GM19467 (cell line): ENCODE measurements at regions not wholly inside any gene's neighbourhood (a gene's known extent, or its start where the extent isn't known, plus 50 kb on each side); places are given as distances from the start of the nearest gene placed in this dataset.
"Not testable (repeated sequence)": the region's sequence is repeated elsewhere in the genome, so short reads cannot be mapped to it uniquely, and the experiment has no call there.

Experiments
- ATAC-seq: cut with Tn5 transposase; IDR thresholded peaks from one replicate; pipeline ENCODE4 v1.9.1; 2021; ENCODE audit warnings: mild to moderate bottlenecking, moderate library complexity; ENCODE audit not compliant: unreplicated experiment

GRCh38 chr7:81233208-81233940 lies 314.5 kb upstream of the SEMA3C start:
- ATAC-seq = no peak

GRCh38 chr7:81232084-81232799 lies 313.4 kb upstream of the SEMA3C start:
- no peak for ATAC-seq

GRCh38 chr7:81231301-81231838 lies 312.5 kb upstream of the SEMA3C start:
- ATAC-seq = no peak

GRCh38 chr7:81226234-81226633 lies 307.4 kb upstream of the SEMA3C start:
- no peak for ATAC-seq

GRCh38 chr7:81222692-81223091 lies 303.8 kb upstream of the SEMA3C start:
- ATAC-seq = not testable (repeated sequence)

GRCh38 chr7:81221527-81222217 lies 302.8 kb upstream of the SEMA3C start:
- ATAC-seq = no peak

- ATAC-seq = no peak
Observed at GRCh38 chr7:81218480-81219106, 299.7 kb upstream of the SEMA3C start.

- no peak for ATAC-seq
Observed at GRCh38 chr7:81213394-81213793, 294.5 kb upstream of the SEMA3C start.

GRCh38 chr7:81211934-81212320 lies 293.1 kb upstream of the SEMA3C start:
- ATAC-seq = no peak

- ATAC-seq = no peak
Observed at GRCh38 chr7:81211204-81211933, 292.5 kb upstream of the SEMA3C start.

- no peak for ATAC-seq
Observed at GRCh38 chr7:81210137-81211064, 291.6 kb upstream of the SEMA3C start.

- ATAC-seq = no peak
Observed at GRCh38 chr7:81209059-81209458, 290.2 kb upstream of the SEMA3C start.

GRCh38 chr7:81207801-81208200 lies 288.9 kb upstream of the SEMA3C start:
- ATAC-seq = no peak

GRCh38 chr7:81206667-81207360 lies 288.0 kb upstream of the SEMA3C start:
- no peak for ATAC-seq

- ATAC-seq = no peak
Observed at GRCh38 chr7:81206217-81206616, 287.4 kb upstream of the SEMA3C start.

GRCh38 chr7:81201188-81201587 lies 282.3 kb upstream of the SEMA3C start:
- no peak for ATAC-seq

GRCh38 chr7:81198766-81199165 lies 279.9 kb upstream of the SEMA3C start:
- no peak for ATAC-seq

GRCh38 chr7:81197266-81197665 lies 278.4 kb upstream of the SEMA3C start:
- no peak for ATAC-seq

- no peak for ATAC-seq
Observed at GRCh38 chr7:81195033-81195432, 276.2 kb upstream of the SEMA3C start.
